ENCODE measurements at regions not wholly inside any gene's neighbourhood (a gene's known extent, or its start where the extent isn't known, plus 50 kb on each side); places are given as distances from the start of the nearest gene placed in this dataset.

DNA sequence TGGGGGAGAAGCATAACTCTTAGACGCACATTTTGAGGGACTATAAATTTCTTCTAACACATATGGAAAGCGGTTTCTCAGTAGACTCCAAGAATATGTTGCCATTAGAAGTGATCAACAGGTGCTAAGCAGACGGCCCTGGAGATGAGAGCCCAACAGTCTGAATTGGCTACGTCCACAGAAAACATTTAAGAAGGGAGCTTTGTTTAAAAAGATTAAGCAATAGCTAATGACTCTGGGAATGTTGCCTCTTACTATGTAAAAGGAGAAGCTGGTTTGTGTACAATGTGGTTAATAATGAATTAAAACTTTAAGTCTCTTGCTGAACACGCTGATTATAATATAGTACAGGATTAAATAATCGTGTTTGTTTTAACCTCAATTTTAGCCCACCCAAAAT lies 399.5 kb downstream of the SMARCA1 start:
- Histone ChIP-seq H3K36me3 (ENCODE audit: control insufficient read depth, insufficient read depth, low read length) (no peaks in the 10 kb centered on the region), H3K27ac (ENCODE audit: low read depth, low read length) (no peak overlapping the region), H3K27me3 (ENCODE audit: control insufficient read depth, insufficient read depth, low read length) (no peaks in the 10 kb centered on the region; the same call in 1 of the 2 replicates), H3K4me1 (ENCODE audit: control insufficient read depth, insufficient read depth, low read length) (no peaks in the 10 kb centered on the region), H3K9me3 (ENCODE audit: control insufficient read depth, insufficient read depth, low read depth, low read length) (no peaks in the 10 kb centered on the region), H3K9ac (ENCODE audit: low read length) (no peak overlapping the region), H3K4me3 (ENCODE audit: low read depth, low read length) (no peak overlapping the region)

GRCh38 chrX:129116676-129117470 lies 406.4 kb downstream of the SMARCA1 start:
- Histone ChIP-seq H3K27me3 (ENCODE audit: control insufficient read depth, insufficient read depth, low read length) (no peaks in the 10 kb centered on the region; the same call in 1 of the 2 replicates), H3K9ac (ENCODE audit: low read length) (no peak overlapping the region), H3K4me3 (ENCODE audit: low read depth, low read length) (no peak overlapping the region), H3K27ac (ENCODE audit: low read depth, low read length) (no peak overlapping the region), H3K9me3 (ENCODE audit: control insufficient read depth, insufficient read depth, low read depth, low read length) (no peaks in the 10 kb centered on the region), H3K36me3 (ENCODE audit: control insufficient read depth, insufficient read depth, low read length) (no peaks in the 10 kb centered on the region), H3K4me1 (ENCODE audit: control insufficient read depth, insufficient read depth, low read length) (peaks cover 11% of the 10 kb centered on the region; the same call in 1 of the 2 replicates)

DNA sequence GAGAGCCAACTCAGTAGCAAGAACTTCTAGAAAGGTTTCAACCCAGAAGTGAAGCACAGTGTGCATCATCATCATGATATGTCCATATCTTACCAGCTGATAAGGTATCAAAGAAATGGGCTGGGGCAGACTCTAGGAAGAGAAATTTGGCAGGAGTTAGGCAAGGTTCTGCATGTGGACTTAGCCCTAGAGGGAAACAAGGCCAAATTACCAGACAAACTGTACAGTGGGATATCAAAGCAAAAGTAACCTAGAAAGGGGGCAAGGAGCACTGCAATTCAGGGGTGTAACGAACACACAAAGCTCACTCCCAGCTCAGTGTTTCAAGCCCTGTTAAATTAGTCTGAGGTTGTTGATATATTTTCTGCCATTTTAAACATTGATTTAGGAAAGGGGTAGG lies 407.4 kb downstream of the SMARCA1 start:
- H3K27me3 ChIP-seq (ENCODE audit: control insufficient read depth, insufficient read depth, low read length) = no peaks in the 10 kb centered on the region; the same call in 1 of the 2 replicates

DNA sequence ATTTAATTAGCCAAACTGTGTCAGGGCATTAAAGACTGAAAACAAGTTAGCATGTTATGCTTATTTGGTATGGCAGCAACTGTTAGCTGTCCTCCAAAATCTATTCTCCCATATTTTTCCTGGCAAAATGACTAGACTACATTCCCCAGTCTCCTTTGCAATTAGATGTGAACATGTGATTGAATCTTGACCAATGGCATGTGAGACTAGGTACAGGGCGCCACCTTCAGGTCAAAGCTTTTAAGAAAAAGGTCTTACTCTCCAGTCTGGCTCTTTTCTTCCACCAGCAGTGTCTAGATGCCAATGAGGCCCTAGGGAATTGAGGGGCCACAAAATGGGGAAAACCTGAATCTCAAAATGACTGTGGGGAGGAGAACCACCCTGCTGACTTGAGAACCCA lies 408.2 kb downstream of the SMARCA1 start:
- no peak overlapping the region for H3K27ac ChIP-seq (ENCODE audit: low read depth, low read length)

More for the DNA sequence above, 407.4 kb downstream of the SMARCA1 start:
- H3K27ac ChIP-seq (ENCODE audit: low read depth, low read length) = no peak overlapping the region
- H3K9me3 ChIP-seq (ENCODE audit: control insufficient read depth, insufficient read depth, low read depth, low read length) = no peaks in the 10 kb centered on the region
- H3K36me3 ChIP-seq (ENCODE audit: control insufficient read depth, insufficient read depth, low read length) = no peaks in the 10 kb centered on the region
- H3K4me1 ChIP-seq (ENCODE audit: control insufficient read depth, insufficient read depth, low read length) = peaks cover 18% of the 10 kb centered on the region
- H3K9ac ChIP-seq (ENCODE audit: low read length) = no peak overlapping the region
- no peak overlapping the region for H3K4me3 ChIP-seq (ENCODE audit: low read depth, low read length)

GRCh38 chrX:129111081-129111798 lies 412.1 kb downstream of the SMARCA1 start:
- Histone ChIP-seq H3K36me3 (ENCODE audit: control insufficient read depth, insufficient read depth, low read length) (no peaks in the 10 kb centered on the region), H3K27me3 (ENCODE audit: control insufficient read depth, insufficient read depth, low read length) (peaks cover 3% of the 10 kb centered on the region; the same call in 1 of the 2 replicates), H3K9me3 (ENCODE audit: control insufficient read depth, insufficient read depth, low read depth, low read length) (no peaks in the 10 kb centered on the region), H3K4me3 (ENCODE audit: low read depth, low read length) (no peak overlapping the region), H3K27ac (ENCODE audit: low read depth, low read length) (no peak overlapping the region), H3K4me1 (ENCODE audit: control insufficient read depth, insufficient read depth, low read length) (peaks cover 21% of the 10 kb centered on the region), H3K9ac (ENCODE audit: low read length) (no peak overlapping the region)

More for the DNA sequence above, 408.2 kb downstream of the SMARCA1 start:
- peaks cover 19% of the 10 kb centered on the region for H3K4me1 ChIP-seq (ENCODE audit: control insufficient read depth, insufficient read depth, low read length)
- no peaks in the 10 kb centered on the region for H3K36me3 ChIP-seq (ENCODE audit: control insufficient read depth, insufficient read depth, low read length)
- no peak overlapping the region for H3K4me3 ChIP-seq (ENCODE audit: low read depth, low read length)
- no peak overlapping the region for H3K9ac ChIP-seq (ENCODE audit: low read length)
- no peaks in the 10 kb centered on the region; the same call in 1 of the 2 replicates for H3K27me3 ChIP-seq (ENCODE audit: control insufficient read depth, insufficient read depth, low read length)
- H3K9me3 ChIP-seq (ENCODE audit: control insufficient read depth, insufficient read depth, low read depth, low read length) = no peaks in the 10 kb centered on the region

- H3K9ac ChIP-seq (ENCODE audit: low read length) = no peak overlapping the region
- H3K9me3 ChIP-seq (ENCODE audit: control insufficient read depth, insufficient read depth, low read depth, low read length) = no peaks in the 10 kb centered on the region
- no peak overlapping the region for H3K27ac ChIP-seq (ENCODE audit: low read depth, low read length)
- no peaks in the 10 kb centered on the region for H3K36me3 ChIP-seq (ENCODE audit: control insufficient read depth, insufficient read depth, low read length)
- peaks cover 17% of the 10 kb centered on the region for H3K4me1 ChIP-seq (ENCODE audit: control insufficient read depth, insufficient read depth, low read length)
- H3K4me3 ChIP-seq (ENCODE audit: low read depth, low read length) = no peak overlapping the region
- H3K27me3 ChIP-seq (ENCODE audit: control insufficient read depth, insufficient read depth, low read length) = peaks cover 3% of the 10 kb centered on the region; the same call in 1 of the 2 replicates
These were observed 414.4 kb downstream of the SMARCA1 start for GRCh38 chrX:129108936-129109335.

- Histone ChIP-seq H3K27ac (ENCODE audit: low read depth, low read length) (no peak overlapping the region), H3K4me3 (ENCODE audit: low read depth, low read length) (no peak overlapping the region), H3K9me3 (ENCODE audit: control insufficient read depth, insufficient read depth, low read depth, low read length) (no peaks in the 10 kb centered on the region), H3K4me1 (ENCODE audit: control insufficient read depth, insufficient read depth, low read length) (peaks cover 41% of the 10 kb centered on the region), H3K36me3 (ENCODE audit: control insufficient read depth, insufficient read depth, low read length) (no peaks in the 10 kb centered on the region), H3K27me3 (ENCODE audit: control insufficient read depth, insufficient read depth, low read length) (no peaks in the 10 kb centered on the region; the same call in 1 of the 2 replicates), H3K9ac (ENCODE audit: low read length) (no peak overlapping the region)
These were observed 424.1 kb downstream of the SMARCA1 start for GRCh38 chrX:129099207-129099606.

- Histone ChIP-seq H3K27me3 (ENCODE audit: control insufficient read depth, insufficient read depth, low read length) (no peaks in the 10 kb centered on the region; the same call in 1 of the 2 replicates), H3K36me3 (ENCODE audit: control insufficient read depth, insufficient read depth, low read length) (no peaks in the 10 kb centered on the region), H3K27ac (ENCODE audit: low read depth, low read length) (no peak overlapping the region), H3K9ac (ENCODE audit: low read length) (no peak overlapping the region), H3K9me3 (ENCODE audit: control insufficient read depth, insufficient read depth, low read depth, low read length) (no peaks in the 10 kb centered on the region), H3K4me3 (ENCODE audit: low read depth, low read length) (no peak overlapping the region), H3K4me1 (ENCODE audit: control insufficient read depth, insufficient read depth, low read length) (peaks cover 49% of the 10 kb centered on the region)
These were observed 425.6 kb downstream of the SMARCA1 start for GRCh38 chrX:129097668-129098067.

GRCh38 chrX:129093706-129094105 lies 429.6 kb downstream of the SMARCA1 start:
- Histone ChIP-seq H3K27me3 (ENCODE audit: control insufficient read depth, insufficient read depth, low read length) (no peaks in the 10 kb centered on the region; the same call in 1 of the 2 replicates), H3K9ac (ENCODE audit: low read length) (no peak overlapping the region), H3K36me3 (ENCODE audit: control insufficient read depth, insufficient read depth, low read length) (no peaks in the 10 kb centered on the region), H3K9me3 (ENCODE audit: control insufficient read depth, insufficient read depth, low read depth, low read length) (no peaks in the 10 kb centered on the region), H3K27ac (ENCODE audit: low read depth, low read length) (no peak overlapping the region), H3K4me1 (ENCODE audit: control insufficient read depth, insufficient read depth, low read length) (peaks cover 51% of the 10 kb centered on the region), H3K4me3 (ENCODE audit: low read depth, low read length) (no peak overlapping the region)

DNA sequence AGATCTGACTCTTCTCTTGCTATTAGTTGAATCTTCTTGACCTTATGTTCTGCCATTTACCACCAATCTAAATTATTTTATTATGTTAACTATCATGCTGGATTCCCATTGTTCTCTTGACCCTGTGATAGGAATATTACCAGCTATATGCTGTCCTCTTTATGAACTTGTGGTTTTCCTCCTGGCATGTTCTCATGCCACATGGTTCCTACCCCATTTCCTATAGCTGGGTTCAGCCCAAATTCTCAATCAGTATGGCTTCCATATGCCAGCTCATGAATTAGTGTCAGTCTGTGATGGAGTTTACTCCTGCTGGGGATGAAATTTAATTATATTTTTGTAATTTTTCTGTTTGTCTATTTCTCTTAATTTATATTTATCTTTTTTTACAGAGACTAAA lies 430.5 kb downstream of the SMARCA1 start:
- Histone ChIP-seq H3K9ac (ENCODE audit: low read length) (no peak overlapping the region), H3K27ac (ENCODE audit: low read depth, low read length) (peak overlapping the region; percentile 93), H3K4me1 (ENCODE audit: control insufficient read depth, insufficient read depth, low read length) (peaks cover 53% of the 10 kb centered on the region), H3K27me3 (ENCODE audit: control insufficient read depth, insufficient read depth, low read length) (no peaks in the 10 kb centered on the region; the same call in 1 of the 2 replicates), H3K9me3 (ENCODE audit: control insufficient read depth, insufficient read depth, low read depth, low read length) (no peaks in the 10 kb centered on the region), H3K4me3 (ENCODE audit: low read depth, low read length) (0 out of 2 replicates have a peak overlapping the region, but pooled peaks have one; percentile 49), H3K36me3 (ENCODE audit: control insufficient read depth, insufficient read depth, low read length) (no peaks in the 10 kb centered on the region)

GRCh38 chrX:129092242-129092641 lies 431.0 kb downstream of the SMARCA1 start:
- peak overlapping the region; percentile 93 for H3K27ac ChIP-seq (ENCODE audit: low read depth, low read length)
- no peaks in the 10 kb centered on the region; the same call in 1 of the 2 replicates for H3K27me3 ChIP-seq (ENCODE audit: control insufficient read depth, insufficient read depth, low read length)
- H3K4me1 ChIP-seq (ENCODE audit: control insufficient read depth, insufficient read depth, low read length) = peaks cover 53% of the 10 kb centered on the region
- peak overlapping the region; percentile 49 for H3K4me3 ChIP-seq (ENCODE audit: low read depth, low read length)
- H3K9me3 ChIP-seq (ENCODE audit: control insufficient read depth, insufficient read depth, low read depth, low read length) = no peaks in the 10 kb centered on the region
- H3K9ac ChIP-seq (ENCODE audit: low read length) = peak overlapping the region; percentile 77
- H3K36me3 ChIP-seq (ENCODE audit: control insufficient read depth, insufficient read depth, low read length) = no peaks in the 10 kb centered on the region
